HG02798 (cell line): ENCODE measurements at regions not wholly inside any gene's neighbourhood (a gene's known extent, or its start where the extent isn't known, plus 50 kb on each side); places are given as distances from the start of the nearest gene placed in this dataset.
"Not testable (repeated sequence)": the region's sequence is repeated elsewhere in the genome, so short reads cannot be mapped to it uniquely, and the experiment has no call there.

Experiments
- ATAC-seq: cut with Tn5 transposase; IDR thresholded peaks from one replicate; pipeline ENCODE4 v1.9.1; 2021; ENCODE audit warnings: mild to moderate bottlenecking; ENCODE audit not compliant: unreplicated experiment, poor library complexity

GRCh38 chr13:74761801-74762757, 627.9 kb upstream of the KLF12 start:
- ATAC-seq = no peak

DNA sequence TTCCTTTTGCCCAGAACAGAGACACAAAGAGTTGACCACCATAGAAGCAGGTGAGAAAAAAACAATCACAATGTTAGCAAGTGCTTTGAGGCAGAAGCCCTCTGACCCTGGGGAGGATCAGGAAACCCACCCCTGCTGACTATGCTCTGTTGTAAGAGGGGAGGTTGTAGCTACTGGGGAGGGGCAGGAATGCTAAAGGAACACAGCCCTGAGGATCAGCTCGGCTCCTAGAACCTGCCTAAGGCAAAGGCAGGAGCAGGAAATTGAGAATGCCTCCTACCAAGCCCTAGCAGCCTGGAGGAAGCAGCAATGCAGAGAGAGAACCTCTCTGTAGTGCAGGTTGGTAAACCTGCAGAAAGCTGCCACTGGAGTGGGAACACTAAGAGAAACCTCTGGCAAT, 624.0 kb upstream of the KLF12 start:
- ATAC-seq = no peak

- ATAC-seq = no peak
Measured at GRCh38 chr13:74755065-74755464, 620.9 kb upstream of the KLF12 start.

GRCh38 chr13:74751739-74752138, 617.5 kb upstream of the KLF12 start:
- no peak for ATAC-seq

- ATAC-seq = no peak
Measured at GRCh38 chr13:74747186-74747955, 613.2 kb upstream of the KLF12 start.

DNA sequence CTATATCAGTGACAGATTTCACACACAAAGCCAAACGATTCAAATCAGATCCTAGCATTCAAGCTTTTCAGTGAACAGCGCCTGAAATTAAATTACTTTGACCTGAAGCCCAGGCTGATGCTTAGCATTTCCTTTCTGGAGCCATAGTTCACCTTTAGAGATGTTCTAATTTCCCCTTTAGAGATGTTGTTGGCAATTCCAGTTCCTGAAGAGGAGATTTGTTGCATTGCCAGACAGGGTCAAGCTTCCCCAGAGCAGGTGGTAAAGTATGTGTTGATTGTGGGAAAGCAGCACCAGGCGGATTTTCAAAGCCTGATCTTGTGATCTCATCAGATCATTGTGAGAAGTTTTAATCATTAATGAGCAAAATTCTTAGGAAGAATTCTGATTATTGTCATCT, 609.8 kb upstream of the KLF12 start:
- no peak for ATAC-seq

DNA sequence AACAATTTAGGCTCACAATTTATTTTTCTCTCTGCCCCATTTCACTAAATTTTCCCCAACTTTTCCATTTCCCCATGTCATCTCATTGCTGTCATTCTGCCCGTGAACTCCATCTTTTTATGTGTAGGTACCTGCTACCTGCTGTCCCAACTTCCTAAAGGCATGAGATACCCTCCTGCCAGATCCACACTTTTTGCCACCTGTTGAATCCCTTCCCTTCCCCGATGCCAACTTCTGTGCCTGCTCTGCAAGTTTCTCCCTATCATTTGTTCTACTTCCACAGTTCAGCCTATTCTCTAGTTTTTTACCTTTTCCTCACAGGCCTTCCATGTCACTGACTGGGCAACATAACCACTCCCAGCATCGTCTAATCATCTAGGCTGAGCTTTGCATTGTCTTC, 607.5 kb upstream of the KLF12 start:
- no peak for ATAC-seq

DNA sequence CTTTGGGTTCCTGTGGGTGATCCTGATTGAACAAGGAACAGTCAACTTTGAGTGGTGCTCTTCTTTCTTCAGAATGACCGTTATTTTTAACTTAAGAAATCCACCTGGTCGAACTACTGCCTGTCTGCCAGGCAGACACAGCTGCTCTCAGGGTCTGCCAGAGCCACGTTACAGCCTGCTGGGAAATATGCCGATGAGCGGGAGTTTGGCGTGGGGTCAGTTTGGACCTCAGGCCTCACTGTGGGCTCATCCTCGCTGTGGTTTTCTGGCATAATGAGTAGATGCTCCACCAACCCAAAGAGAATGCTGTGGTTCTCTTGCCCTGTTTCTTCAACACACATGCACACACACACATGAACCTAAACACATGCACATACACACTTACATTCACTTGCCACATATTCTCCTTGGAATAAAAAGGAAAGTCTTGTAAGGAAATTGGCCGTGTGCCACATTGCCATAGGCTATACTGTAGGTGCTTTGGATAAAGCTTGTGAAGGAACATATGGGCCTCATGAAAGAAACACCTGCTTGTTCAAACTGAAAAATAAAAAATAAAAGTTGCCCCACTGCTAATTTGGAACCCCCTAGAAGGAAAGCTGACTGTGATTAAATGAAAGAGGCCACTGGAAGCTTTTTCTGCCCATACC, 598.7 kb upstream of the KLF12 start:
- ATAC-seq = no peak

GRCh38 chr13:74731731-74732130, 597.5 kb upstream of the KLF12 start:
- no peak for ATAC-seq

- ATAC-seq = no peak
Measured at GRCh38 chr13:74730556-74731331, 596.5 kb upstream of the KLF12 start.

GRCh38 chr13:74726206-74726605, 592.0 kb upstream of the KLF12 start:
- ATAC-seq = no peak

GRCh38 chr13:74718232-74718842, 584.1 kb upstream of the KLF12 start:
- ATAC-seq = not testable (repeated sequence)

GRCh38 chr13:74715718-74716117, 581.5 kb upstream of the KLF12 start:
- ATAC-seq = no peak

DNA sequence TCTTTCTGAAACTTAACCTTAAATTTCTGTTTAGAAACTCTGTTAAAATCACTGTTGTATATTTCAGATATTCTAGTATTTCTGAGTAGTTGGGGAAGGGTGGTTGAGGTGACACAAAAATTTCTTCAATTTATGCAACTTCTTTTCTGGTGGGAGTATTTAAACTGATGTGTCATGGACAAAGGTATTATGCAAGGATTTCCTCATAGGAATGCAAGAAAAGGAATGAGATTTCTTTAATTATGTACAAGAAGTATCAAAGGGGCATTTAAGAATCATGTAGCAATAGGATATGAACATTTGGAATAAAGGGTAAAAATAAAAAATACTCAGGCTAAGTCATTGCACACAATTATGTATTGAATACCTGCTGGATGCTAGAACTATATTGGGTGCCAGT, 575.8 kb upstream of the KLF12 start:
- ATAC-seq = no peak

DNA sequence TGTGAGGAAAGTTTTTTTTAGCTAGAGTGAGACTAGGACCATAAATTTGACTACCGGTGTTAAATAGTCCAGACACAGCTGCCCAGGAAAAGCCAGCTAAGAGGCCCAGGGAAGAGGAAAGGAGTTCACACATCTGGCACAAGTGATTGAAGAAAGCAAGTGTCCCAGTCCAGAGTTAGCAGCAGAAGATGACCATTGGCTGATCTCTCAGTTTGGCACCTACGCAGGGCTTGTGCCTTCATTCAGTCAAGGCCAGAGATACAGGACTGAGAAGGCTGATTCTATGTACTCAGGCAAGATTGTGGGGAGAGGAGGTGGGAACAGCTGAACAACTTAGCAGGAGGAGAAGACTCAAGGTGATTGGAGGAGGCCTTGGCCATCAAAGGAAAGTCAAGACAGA, 575.0 kb upstream of the KLF12 start:
- no peak for ATAC-seq

DNA sequence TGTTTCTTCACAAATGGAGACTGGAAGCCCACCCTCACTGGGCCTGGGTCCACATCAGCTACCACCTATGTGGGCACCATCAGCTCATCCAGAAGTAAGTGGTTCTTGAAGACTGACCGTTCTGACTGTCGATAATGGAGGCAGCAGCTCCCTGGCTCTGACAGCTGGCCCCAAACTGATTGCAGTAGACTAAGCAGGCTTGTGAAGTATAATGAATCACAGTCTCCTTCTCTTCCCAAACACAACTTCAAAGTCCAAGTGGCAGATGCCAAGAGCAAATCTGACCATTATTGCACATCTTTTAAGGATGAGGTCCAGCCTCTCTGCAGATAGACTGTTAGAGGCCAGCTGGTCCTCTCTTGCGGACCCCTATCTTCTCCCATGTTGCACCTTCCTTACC, 574.4 kb upstream of the KLF12 start:
- no peak for ATAC-seq

DNA sequence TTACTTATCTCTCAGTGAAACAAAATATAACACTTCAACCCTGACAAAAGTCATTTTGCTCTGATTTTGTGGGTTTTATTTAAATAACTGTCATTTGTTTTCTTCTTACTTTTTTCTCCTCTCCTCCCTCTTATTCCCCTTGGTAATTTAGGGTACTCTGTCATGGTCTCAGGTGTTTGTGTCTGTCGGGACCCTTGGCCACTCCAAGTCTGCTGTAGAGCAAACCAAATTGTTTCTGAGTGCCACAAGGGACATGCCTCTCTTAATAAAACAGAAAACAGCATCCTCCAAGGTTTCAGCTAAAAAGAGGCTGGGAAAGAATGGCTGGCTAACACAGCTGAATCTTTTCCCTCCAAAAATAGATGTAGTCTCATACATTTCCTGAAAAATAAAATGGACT, 573.1 kb upstream of the KLF12 start:
- ATAC-seq = no peak

- ATAC-seq = no peak
Measured at GRCh38 chr13:74706801-74707200, 572.6 kb upstream of the KLF12 start.

- no peak for ATAC-seq
Measured at GRCh38 chr13:74705438-74705837, 571.2 kb upstream of the KLF12 start.

GRCh38 chr13:74703855-74704387, 569.7 kb upstream of the KLF12 start:
- no peak for ATAC-seq
